Peyer's patch (tissue), 4 donors: ENCODE measurements at regions not wholly inside any gene's neighbourhood (a gene's known extent, or its start where the extent isn't known, plus 50 kb on each side); places are given as distances from the start of the nearest gene placed in this dataset.

Experiments used
- CTCF ChIP-seq, 6 experiments: fragments of 450-650 bp in 4 of 6; fragments of 200-600 bp in 2 of 6; sonication (generic) in 1 of 6; IDR thresholded peaks; one replicate each; pipeline ENCODE4 v1.5.1; 2017 to 2019; ENCODE audit warnings: antibody characterized with exemption in 6 of 6, mild to moderate bottlenecking in 3 of 6, moderate library complexity in 1 of 6
- POLR2A ChIP-seq, 2 donors: fragments of 450-650 bp; IDR thresholded peaks; one replicate each; pipeline ENCODE4 v1.5.1; 2017; ENCODE audit warnings: antibody characterized with exemption in 2 of 2, mild to moderate bottlenecking in 2 of 2, moderate library complexity in 2 of 2

- TF ChIP-seq CTCF (IDR thresholded peaks at IDR 0.05): no peak
- no peak for TF ChIP-seq POLR2A (IDR thresholded peaks at IDR 0.05)
These were observed 127.9 kb downstream of the PTCSC3 start for GRCh38 chr14:36048667-36049066.
